Glomerular endothelial cell (primary cell): ENCODE measurements at regions not wholly inside any gene's neighbourhood (a gene's known extent, or its start where the extent isn't known, plus 50 kb on each side); places are given as distances from the start of the nearest gene placed in this dataset.

Source experiments
- DNase-seq: peaks from one replicate; pipeline ENCODE4 v3.0.0-alpha.2; 2011; ENCODE audit warnings: low read depth, low spot score; ENCODE audit errors: extremely low read depth

DNA sequence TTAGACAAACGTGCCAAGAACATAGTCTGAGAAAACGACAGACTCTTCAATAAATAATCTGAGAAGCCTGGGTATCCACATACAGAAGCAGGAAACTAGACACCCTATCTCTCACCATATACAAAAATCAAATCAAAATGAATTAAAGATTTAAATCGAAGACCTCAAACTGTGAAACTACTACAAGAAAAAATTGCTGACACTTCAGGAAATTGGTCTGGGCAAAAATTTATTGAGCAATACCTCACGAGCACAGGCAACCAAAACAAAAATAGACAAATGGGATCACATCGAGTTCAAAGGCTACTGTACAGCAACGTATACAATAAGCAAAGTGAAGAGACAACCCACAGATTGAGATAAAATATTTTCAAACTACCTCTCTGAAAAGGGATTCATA lies 292.8 kb upstream of the RGS18 start:
- no peak for DNase-seq

DNA sequence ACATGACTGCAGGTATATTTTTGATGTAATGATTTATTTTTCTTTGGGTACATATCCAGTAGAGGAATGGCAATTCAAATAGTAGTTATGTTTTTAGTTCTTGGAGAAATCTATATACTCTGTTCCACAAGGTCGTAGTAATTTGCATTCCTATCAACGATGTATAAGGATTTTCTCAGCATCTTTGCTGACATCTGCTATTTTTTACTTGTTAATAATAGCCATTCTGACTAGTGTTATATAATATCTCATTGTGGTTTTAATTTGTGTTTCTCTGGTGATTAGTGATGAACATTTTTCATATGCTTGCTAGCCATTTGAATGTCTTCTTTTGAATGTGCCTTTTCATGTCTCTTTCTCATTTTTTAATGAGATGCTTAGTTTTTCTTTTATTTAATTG lies 292.1 kb upstream of the RGS18 start:
- no peak for DNase-seq

DNA sequence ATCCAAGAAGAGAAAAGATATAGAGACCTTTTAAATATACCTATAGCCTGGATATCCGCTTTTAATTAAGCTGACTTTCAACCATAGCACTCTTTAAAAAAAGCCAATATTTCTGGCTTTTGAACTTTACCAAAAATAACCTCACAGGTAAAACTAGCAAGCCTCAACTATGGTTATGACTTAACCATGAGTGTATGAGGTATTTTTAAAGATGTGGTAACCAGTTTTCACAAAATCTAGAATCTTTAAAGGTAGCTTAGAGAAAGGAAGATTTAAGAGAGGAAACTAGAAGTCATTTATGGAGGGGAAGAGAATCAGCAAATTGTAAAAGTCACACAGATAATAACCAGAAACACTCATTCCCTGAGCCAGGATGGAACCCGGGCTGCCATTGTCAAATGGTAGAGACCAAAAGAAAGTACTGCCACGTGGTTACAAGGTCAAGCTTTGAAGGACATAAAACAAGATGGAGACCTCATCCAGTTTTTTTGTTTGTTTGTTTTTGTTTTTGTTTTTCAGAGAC lies 288.4 kb upstream of the RGS18 start:
- no peak for DNase-seq

DNA sequence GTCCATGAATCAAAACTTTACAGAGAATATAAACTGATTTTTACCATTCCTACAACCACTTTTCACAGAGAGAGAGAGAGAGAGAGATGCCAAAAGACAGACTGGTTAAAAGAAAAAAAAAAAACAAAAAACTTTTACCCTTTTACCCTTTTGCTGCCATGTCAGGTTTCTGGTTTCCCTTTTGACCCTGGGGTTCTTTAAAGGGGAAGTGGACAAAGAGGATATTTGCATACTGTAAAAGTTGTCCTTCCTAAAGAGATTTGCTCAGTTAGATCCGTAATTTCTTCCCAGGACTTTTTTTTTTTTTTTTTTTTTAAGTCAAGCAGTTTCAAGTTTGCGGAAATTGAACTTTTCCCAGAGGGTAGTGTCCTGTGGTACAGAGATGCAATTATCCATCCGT lies 287.8 kb upstream of the RGS18 start:
- no peak for DNase-seq

DNA sequence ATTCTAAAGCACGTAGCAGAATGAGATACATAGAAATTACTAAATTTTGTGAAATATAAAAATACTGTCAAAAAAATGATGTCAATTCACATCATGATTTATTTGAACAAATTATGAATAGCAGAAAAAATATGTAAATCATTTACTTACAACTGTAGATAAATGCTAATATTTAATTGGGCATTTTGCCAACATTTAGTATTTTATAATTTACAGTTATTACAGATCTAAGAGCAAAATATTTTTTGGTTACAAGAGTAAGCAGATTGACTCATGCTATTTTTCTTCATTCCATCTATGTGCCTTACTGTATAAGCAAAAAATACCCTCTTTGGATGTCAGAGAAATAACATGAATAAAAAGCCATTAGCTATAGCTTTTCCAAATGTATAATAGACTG lies 282.3 kb upstream of the RGS18 start:
- no peak for DNase-seq

DNA sequence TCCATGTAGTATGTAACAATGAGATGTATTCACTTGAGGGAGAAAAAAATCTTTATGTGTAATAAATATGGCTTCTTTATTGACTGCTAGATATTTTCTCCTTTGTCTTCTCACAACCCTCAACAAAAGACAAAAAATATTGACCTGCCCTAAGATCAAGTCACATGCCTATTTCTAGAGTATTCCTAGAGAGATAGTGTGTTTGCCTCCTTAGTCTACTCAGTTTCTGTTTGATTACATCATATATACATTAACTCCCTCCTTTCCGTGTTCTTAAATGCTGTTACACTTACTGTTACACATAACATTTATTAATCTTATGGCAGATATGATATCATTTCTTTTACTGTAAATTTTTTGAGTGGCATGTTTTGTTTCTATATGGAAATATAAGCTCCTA lies 281.6 kb upstream of the RGS18 start:
- no peak for DNase-seq

DNA sequence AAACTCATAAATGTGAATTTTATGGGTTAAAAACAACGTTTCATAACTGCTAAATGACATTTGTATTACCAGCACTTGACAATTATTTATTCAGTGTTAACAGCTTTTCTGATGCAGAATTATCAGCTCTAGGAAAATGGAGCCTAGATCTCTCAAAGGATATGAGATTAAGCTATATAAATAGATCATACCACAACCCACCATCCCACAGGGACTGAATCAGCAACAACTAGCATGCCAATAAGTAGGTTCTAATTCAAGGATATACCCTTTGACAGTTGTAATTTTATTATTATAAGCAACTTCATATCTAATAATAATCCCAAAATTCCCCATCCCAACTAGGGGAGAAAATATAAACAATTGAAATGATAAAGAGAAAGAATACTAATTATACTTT lies 275.4 kb upstream of the RGS18 start:
- DNase-seq: no peak

DNA sequence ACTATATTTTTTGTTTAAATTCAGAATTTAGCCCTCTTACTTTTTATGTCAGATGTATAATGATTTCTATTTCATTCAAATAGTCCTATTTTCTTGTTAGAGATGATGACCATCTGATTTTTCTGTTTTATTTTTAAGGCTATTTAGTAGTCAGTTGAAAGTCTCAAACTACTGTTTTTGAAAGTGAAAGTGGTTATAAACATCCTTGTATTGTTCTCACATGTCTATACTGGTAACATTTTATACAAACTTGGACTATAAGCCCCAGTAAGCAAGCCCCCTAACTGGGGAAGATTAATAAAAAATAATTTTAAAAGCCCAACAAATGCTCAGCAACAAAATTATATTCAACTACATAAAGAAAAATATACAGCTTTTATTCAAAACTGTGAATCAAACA lies 271.3 kb upstream of the RGS18 start:
- DNase-seq: no peak

DNA sequence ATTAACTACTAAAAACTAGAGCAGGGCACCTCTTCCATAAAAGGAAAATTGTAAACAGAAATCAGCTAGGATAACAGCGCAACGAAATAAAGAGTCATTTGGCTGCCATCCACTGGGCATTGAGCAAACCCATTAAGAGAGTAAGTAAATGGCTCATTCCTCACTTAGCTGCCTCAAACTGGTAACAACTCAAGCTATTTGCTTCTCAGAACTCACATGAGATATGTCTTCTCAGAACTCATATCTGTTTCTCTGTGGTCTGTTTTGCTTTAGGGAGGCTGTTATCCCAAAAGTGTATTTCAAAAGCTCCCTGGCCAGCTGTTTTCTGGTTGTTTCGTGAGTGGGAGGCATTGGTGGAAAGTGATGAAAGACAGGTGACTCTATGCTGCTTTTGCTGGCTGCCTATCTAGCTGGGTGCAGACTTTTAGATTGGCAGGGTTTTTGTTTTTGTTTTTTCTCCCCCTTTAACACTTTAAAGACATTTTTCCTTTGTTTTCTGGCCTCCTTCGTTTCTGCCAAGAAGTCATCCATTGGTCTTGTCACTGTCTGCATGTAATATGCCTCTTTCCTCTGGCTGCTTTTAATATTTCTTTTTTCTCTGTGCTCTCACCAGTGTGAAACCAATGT lies 269.2 kb upstream of the RGS18 start:
- DNase-seq: no peak

DNA sequence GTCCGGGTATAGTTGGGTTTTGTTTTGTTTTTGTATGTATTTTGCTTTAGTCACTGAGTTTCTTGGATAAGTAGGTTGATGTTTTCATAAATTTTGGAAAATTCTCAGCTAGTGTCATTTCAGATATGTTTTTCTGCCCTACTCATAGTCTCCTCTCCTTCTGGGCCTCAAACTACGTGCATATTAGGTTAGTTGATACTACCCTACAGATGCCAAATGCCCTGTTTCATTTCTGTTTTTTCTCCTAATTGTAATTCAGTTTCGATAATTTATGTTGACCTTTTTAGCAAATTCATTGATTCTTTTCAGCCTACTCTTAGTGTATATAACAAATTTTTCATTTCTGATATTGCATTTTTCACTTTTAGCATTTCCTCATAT lies 268.6 kb upstream of the RGS18 start:
- DNase-seq: no peak

DNA sequence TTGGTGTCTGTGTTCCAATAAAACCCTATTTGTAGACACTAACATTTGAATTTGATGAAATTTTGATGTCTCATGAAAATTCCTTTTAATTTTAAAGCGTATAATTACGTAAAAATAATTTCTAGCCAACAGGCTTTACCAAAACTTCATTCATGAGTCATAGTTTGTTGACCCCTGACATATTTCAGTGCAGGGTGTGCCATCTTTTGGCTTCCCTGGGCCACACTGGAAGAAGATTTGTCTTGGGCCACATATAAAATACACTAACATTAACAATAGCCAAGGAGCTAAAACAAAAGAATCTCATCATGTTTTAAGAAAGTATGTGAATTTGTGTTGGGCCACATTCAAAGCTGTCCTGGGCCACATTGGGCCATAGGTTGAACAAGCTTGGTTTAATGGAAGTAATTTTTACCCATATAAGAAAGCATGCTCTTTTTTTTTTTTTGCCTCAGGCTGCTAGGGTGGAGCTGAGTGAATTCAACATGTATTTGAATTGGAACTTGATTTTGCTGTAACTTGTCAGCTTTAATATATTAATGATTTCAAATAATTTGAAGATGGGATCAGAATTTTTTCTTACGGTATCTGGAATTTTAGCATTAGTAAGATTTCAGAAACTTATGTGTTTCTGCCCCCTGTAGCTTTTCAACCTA lies 267.7 kb upstream of the RGS18 start:
- no peak for DNase-seq

DNA sequence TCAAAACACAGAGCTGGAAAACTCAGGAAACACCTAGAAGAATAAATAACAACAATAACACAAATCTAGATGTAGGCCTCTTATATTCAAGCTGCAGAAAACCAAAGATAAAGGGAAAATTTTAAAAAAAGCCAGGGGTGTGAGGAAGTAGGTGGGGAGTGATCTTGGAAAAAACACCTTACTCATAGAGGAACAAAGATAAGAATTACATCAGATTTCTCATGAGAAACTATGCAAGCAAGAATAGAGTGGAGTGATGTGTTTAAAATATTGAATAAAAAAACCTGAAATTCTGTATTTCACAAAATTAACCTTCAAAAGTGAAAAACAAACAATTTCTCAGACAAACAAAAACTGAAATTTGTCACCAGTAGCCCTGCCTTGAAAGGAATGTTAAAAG lies 265.5 kb upstream of the RGS18 start:
- no peak for DNase-seq

DNA sequence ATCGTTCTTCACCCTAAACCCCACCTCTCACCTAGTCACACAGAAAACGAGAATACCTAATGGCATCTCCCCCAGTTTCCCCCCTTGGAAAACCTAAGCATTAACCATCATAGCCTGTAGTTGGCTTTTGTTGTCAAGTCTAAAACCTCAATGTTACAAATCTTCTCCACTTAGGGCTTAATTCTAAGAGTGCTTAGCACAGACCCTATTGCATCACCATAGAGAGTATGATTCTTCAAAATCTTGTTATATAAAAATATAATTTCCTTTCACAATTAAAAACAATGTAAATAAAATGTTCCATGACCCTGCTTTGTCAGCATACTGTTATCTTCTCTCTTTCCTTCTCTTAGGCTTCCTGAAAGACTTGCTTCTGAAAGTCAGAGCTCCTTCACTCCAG lies 263.2 kb upstream of the RGS18 start:
- DNase-seq: no peak

DNA sequence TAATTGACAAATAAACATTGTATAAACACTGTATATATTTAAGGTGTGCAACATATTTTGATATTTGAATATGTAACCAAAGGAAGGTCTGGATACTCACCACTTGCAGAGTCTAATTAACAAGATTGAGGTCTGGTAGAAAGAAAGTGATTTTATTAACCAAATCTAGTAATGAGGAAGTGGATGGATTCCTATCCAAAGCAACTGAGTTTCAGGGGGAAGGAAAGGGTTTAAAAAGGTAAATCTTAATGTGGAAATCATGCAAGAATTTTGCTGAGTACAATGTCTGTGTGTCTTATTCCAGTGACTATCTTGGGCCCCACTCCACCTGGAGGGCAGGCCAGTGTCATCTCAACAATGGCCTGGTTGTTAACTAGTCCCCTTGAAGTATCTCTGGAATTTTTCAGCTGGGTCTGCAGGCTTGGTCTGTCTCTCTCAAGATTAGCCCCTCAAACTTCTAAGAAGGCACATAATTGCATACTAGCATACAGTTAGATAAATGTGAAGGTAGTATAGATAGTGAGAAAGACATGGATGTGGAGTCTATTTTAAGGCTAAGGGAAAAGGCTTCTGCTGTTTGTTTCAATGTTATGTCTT lies 262.7 kb upstream of the RGS18 start:
- DNase-seq: no peak

DNA sequence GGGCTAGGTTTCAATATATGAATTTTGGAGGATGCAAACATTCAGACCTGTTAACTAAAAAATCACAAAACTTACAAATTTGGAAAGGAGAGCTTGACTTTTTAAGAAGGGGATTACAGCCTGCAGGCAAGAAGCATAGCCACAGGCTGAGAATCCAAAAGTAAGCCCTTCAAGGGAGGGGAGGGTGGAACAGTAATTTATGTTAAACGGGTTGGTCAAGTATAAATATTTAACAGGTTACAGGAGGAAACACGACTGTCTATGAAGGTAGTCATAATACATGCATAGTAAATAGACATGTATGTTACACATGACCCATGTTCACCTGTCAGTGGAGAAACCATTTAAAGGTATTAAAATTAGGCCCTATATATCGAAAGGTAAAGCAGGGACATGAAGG lies 261.1 kb upstream of the RGS18 start:
- DNase-seq: no peak

DNA sequence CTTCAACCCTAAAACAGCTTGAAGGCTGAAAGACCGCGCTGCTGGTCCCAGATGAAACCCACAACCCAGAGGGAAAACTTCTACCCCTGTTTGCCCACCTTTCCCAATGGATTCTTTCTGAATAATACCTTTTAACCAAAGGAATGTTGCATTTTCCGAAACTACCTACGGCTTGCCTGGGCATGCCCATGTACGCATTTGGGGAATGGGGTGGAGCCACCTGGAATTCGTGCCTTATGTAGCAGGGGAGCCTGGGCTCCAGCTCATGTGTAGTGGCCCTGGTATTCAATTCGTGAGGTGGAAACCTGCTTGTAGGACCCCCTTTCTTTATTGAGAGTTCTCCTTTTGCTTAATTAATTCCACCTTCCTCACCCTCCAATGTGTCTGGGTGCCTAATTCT lies 256.6 kb upstream of the RGS18 start:
- no peak for DNase-seq

DNA sequence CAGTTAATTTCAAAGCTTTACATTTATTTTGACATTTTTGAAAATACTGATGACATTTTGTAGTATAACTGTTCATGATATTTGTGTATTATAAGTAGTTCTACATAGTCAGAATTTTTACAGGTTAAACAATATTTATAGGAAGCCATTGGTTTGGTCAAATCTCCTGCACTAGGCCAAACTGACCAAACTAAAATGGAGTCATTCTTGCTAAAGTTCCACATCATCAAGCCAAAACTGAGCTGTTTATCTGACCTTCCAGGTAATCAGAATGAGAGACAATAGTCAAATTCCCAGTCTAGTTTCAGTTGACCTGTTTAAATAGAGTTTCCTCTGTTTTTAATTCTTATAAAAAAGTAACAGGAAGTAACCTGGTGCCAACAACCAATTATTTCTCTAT lies 253.3 kb upstream of the RGS18 start:
- DNase-seq: no peak

DNA sequence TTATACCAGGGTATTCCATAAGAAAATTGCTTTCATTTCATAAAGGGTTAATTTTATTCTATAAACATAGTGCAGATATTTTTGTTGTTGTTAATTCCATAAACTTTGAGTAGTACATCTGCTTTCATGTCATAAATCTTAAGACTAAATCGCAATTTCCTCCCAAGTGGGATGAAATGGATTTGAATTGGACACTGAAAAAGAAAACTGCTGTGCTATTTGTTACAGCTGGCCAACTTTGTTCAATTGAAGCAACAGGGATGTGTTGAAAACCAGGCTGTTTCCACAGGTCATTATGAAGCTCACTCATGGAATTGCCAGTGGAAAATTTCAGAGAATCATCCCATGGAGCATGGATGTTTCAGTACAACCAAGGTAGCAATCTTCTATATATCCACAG lies 252.5 kb upstream of the RGS18 start:
- no peak for DNase-seq

DNA sequence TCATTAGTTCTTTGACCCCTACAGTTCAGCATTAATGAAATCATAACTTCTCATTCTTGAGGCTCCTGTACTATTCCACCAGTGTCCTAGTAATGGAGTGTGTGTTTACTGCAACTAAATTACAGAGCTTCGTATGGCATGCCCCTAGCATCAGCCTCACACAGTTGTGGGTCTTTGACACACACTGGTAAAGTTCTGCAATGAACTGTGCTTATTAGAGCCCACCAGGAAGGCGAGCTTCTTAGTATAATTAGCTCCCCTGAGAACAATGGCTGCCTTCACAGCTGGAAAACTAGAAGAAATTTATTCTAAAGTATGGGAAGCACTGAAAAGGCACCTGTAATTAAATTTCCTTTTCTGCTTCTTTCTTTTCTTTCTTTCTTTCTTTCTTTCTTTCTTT lies 251.1 kb upstream of the RGS18 start:
- no peak for DNase-seq

DNA sequence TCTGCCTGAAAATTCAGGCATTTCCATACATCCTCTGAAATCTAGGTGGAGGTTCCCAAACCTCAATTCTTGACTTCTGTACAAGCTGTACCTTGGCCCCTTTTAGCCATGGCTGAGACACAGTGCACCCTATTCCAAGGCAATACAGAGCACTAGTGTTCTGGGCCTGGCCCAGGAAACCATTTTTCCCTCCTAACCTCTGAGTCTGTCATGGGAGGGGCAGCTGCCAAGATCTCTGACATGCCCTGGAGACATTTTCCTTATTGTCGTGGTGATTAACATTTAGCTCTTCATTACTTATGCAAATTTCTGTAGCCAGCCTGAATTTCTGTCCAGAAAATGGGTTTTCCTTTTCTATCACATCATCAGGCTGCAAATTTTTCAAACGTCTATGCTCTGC lies 248.0 kb upstream of the RGS18 start:
- no peak for DNase-seq

DNA sequence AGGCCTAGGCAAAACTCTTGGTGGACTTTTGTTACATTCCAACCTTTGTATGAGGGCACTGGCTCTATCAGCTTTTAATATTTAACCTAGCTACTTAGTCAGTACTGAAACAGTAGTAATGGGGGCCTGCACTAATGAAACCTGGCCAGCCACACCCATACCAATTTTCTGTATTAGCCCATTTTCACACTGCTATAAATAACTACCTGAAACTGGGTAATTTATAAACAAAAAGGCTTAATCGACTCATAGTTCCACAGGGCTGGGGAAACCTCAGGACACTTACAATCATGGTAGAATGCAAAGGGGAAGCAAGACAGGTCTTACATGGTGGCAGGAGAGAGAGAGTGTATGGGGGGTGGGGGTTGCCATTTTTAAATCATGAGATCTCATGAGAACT lies 245.7 kb upstream of the RGS18 start:
- no peak for DNase-seq

DNA sequence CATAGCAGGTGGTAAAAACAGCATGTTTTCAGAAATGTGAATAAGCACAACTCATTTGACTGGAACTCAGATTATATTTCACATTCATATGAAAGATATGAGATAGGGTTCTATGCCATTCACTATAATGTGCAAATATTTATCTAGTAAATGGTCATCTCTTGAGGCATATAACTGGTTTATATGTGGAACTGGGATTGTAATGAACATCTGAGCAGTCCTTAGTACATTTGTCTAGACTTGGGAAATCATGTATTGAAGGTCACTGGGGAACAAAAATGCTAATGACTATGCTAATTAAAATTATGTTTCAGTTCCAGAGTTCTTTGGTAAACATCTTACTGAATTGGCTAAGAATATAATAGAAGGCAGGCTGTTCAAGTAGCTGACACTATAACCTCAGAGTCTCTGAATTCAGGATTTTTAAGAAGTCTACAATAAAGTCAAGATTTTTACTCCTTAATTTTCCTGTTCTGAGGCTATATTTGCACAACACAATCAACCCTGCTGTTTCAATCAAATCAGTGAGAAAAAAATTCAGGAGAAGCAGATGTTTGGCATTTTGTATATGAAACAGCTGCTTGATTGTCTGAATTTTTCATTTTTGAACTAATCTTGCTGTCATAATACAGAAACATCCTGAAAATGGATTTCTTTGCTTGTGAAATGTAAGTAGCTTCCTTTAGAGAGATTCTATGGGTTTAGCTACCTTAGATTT lies 244.8 kb upstream of the RGS18 start:
- DNase-seq: no peak
